T-cell (primary cell): ENCODE measurements at regions not wholly inside any gene's neighbourhood (a gene's known extent, or its start where the extent isn't known, plus 50 kb on each side); places are given as distances from the start of the nearest gene placed in this dataset.

Experiments used
- ATAC-seq, 4 experiments: fragments of 200-7000 bp in 3 of 4; fragments of 150-1000 bp in 1 of 4; cut with Tn5 transposase; replicated peaks in 1 of 4; 1 replicate in 3 of 4; 2 replicates in 1 of 4; pipeline ENCODE4 v1.10.0; 2021; ENCODE audit warnings: moderate library complexity in 3 of 4, mild to moderate bottlenecking in 2 of 4, moderate number of reproducible peaks in 1 of 4
- CTCF ChIA-PET, 2 donors: fragments of 300-600 bp; sonication (Branson Sonifier 250); formaldehyde crosslinking; loops; one replicate each; lab custom pipeline; 2022; ENCODE audit warnings: antibody characterized with exemption in 2 of 2; lab: Charles Lee
- POLR2A ChIA-PET, 2 donors: fragments of 300-600 bp; sonication (Branson Sonifier 250); formaldehyde crosslinking; loops; one replicate each; lab custom pipeline; 2022; ENCODE audit warnings: antibody characterized with exemption in 2 of 2; lab: Charles Lee
- DNase-seq, 35 experiments: peaks; one replicate each; pipeline versions ENCODE4 v3.0.0 to v3.0.0-alpha.2; 2013 to 2023
- H3K27ac ChIP-seq: one replicate; pipeline ENCODE4 v1.5.1; 2013; ENCODE audit warnings: low read length
- H3K27me3 ChIP-seq, 2 experiments: replicated peaks in 1 of 2; 1 replicate in 1 of 2; 2 replicates in 1 of 2; pipeline versions ENCODE4 v1.6.1 to v1.7.0; 2013; ENCODE audit warnings: low read length in 1 of 2, mixed read lengths in 1 of 2; ENCODE audit not compliant: control insufficient read depth in 2 of 2, insufficient read depth in 2 of 2; ENCODE audit errors: extremely low read depth in 1 of 2
- H3K36me3 ChIP-seq, 2 donors: 1 replicate in 1 of 2; 2 replicates in 1 of 2; pipeline versions ENCODE4 v1.6.1 to v1.7.0; 2013; ENCODE audit warnings: low read length in 1 of 2; ENCODE audit not compliant: control insufficient read depth in 2 of 2, insufficient read depth in 1 of 2; ENCODE audit errors: extremely low read depth in 1 of 2
- H3K4me1 ChIP-seq, 2 experiments: 1 replicate in 1 of 2; 2 replicates in 1 of 2; pipeline versions ENCODE4 v1.6.1 to v1.7.0; 2013; ENCODE audit warnings: low read length in 2 of 2, mixed read lengths in 1 of 2; ENCODE audit not compliant: insufficient read depth in 2 of 2, control insufficient read depth in 1 of 2; ENCODE audit errors: extremely low read depth in 1 of 2
- H3K4me3 ChIP-seq, 2 donors: 1 replicate in 1 of 2; 2 replicates in 1 of 2; pipeline versions ENCODE4 v1.5.1 to v1.7.0; 2013; ENCODE audit warnings: mild to moderate bottlenecking in 2 of 2, low read length in 1 of 2, moderate library complexity in 1 of 2; ENCODE audit not compliant: control insufficient read depth in 1 of 2; ENCODE audit errors: extremely low read depth in 1 of 2
- H3K9me3 ChIP-seq: 2 replicates; pipeline ENCODE4 v1.7.0; 2013
- H3K27ac Mint-ChIP-seq, 2 donors: one replicate each; pipeline ENCODE4 v1.8.0; 2020 to 2021; ENCODE audit warnings: mild to moderate bottlenecking in 2 of 2, mixed read lengths in 2 of 2
- H3K27me3 Mint-ChIP-seq, 2 donors: one replicate each; pipeline ENCODE4 v1.8.0; 2021 to 2022; ENCODE audit warnings: mixed read lengths in 2 of 2
- H3K36me3 Mint-ChIP-seq: one replicate; pipeline ENCODE4 v1.8.0; 2021; ENCODE audit warnings: mixed read lengths
- H3K4me1 Mint-ChIP-seq, 3 donors: one replicate each; pipeline ENCODE4 v1.8.0; 2020 to 2022; ENCODE audit warnings: mixed read lengths in 3 of 3, mild to moderate bottlenecking in 1 of 3
- H3K4me3 Mint-ChIP-seq, 3 donors: one replicate each; pipeline ENCODE4 v1.8.0; 2020 to 2022; ENCODE audit warnings: mild to moderate bottlenecking in 3 of 3, mixed read lengths in 3 of 3, moderate library complexity in 3 of 3
- H3K9me3 Mint-ChIP-seq, 3 donors: one replicate each; pipeline ENCODE4 v1.8.0; 2020 to 2022; ENCODE audit warnings: mixed read lengths in 3 of 3
- WGBS: methylation state at CpG from one replicate; pipeline ENCODE4 v1.1.5; 2013; ENCODE audit warnings: missing lambda C conversion rate; ENCODE audit not compliant: insufficient coverage; 5-methylcytosine and 5-hydroxymethylcytosine counted together

DNA sequence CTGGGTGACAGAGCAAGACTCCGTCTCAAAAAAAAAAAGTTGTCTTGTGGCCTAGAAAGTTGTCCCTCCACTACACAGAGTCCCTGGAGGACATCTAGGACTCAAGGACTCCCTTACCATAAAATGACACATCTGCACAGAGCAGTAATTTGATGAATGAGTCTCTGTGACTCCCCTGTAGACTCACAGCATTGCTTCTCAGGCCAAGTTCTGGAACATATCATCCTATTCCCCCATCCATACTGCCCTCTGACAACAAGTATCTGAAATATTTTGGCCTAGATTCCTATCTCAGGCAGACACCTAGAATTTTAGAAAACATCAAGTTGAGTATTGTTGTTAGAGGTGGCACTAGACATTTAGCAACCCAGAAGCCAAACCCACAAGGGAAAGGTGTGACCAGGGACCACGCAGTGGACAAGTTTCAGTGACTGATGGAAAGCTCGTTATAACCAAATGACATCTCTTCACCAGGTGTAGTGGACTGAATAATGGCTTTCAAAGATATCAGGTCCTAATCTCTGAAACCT, 97.9 kb upstream of the ATP8B1 start:
- Histone ChIP-seq H3K4me3 (no peak overlapping the region), H3K36me3 (no peaks in the 10 kb centered on the region), H3K27ac (no peak overlapping the region), H3K9me3 (no peaks in the 10 kb centered on the region), H3K27me3 (peaks cover 0 to 4% of the 10 kb centered on the region in 2 experiments), H3K4me1 (no peaks in the 10 kb centered on the region)
- Mint-ChIP-seq H3K27me3 (peaks cover 9 to 11% of the 10 kb centered on the region in 2 donors), H3K4me3 (no peak overlapping the region), H3K9me3 (no peaks in the 10 kb centered on the region), H3K27ac (no peak overlapping the region), H3K36me3 (no peaks in the 10 kb centered on the region), H3K4me1 (no peaks in the 10 kb centered on the region)
- DNase-seq (no peak), ATAC-seq (no peak)
- CTCF ChIA-PET, result interaction anchor here in 1 of 2 donors (0.5 kb wide), 1 partner anchor 17 kb away, joined by 3 read pairs; no protein-coding TSS in a partner anchor
- WGBS, result 100% methylated on average over 1 of the region's 3 CpGs
- POLR2A ChIA-PET, result no interaction called here

DNA sequence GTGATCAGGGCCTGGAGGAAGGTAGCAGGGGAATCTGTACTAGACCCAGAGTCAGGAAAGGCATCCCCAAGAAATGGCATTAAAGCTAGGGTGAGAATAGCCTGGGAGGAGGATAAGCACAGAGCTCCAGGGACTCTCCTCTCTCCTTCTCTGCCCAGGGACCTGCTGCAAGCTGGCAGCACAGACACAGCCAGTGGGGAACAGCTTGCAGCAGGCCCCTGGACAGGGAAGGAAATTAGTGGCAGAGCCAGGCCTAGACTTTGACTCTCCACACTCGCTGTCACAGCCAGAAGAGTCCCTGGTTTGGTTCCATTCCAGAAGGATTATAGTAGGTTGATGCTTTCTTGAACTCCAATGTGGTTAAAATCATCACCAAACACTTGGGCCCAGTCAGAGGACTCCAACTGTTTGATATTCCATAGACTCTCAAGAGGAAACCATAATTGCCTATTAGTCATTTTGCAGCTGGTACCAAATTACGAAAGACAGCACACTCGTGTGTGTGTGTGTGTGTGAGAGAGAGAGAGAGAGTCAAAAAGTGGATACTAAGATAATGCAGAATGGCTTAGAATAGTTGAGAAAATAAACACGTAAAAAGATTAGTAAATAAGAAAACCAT, 95.5 kb upstream of the ATP8B1 start:
- no peaks in the 10 kb centered on the region for H3K36me3 ChIP-seq

DNA sequence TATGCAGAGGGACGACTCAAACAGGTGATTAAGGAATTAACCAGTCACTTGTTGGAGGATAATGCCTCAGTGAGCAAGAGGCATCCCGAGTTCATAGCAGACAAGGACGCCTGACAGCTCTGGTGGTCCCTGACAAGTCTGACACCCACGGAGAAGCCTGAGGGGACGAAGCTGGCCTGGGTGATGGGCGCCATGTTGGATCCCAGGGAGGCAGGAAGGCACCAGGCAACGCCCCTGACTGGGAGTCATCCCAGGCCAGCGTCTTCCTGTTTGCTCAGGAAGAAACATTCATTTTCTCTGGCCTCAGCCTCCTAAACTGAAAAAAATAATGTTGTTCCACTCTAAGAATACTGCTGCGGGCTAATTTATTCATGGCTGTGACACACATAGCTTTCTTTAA, 92.1 kb upstream of the ATP8B1 start:
- Histone ChIP-seq H3K4me3 (no peak overlapping the region), H3K27me3 (peaks cover 0 to 6% of the 10 kb centered on the region in 2 experiments), H3K36me3 (no peaks in the 10 kb centered on the region), H3K4me1 (no peaks in the 10 kb centered on the region), H3K27ac (no peak overlapping the region), H3K9me3 (no peaks in the 10 kb centered on the region)
- no peak overlapping the region for H3K27ac Mint-ChIP-seq
- no peaks in the 10 kb centered on the region for H3K4me1 Mint-ChIP-seq
- H3K27me3 Mint-ChIP-seq, result peaks cover 8 to 11% of the 10 kb centered on the region in 2 donors
- ChIA-PET POLR2A (no interaction called here), CTCF (no interaction called here)
- H3K36me3 Mint-ChIP-seq, result no peaks in the 10 kb centered on the region
- H3K4me3 Mint-ChIP-seq, result no peak overlapping the region
- no peak for DNase-seq
- no peak for ATAC-seq
- peaks cover 0 to 4% (median 0%) of the 10 kb centered on the region in 3 donors for H3K9me3 Mint-ChIP-seq
- 79% methylated on average over 8 of the region's 9 CpGs for WGBS

More for the DNA sequence above, 95.5 kb upstream of the ATP8B1 start:
- H3K27me3 Mint-ChIP-seq, result peaks cover 7 to 12% of the 10 kb centered on the region in 2 donors
- no peaks in the 10 kb centered on the region for H3K36me3 Mint-ChIP-seq
- H3K27ac ChIP-seq, result no peak overlapping the region
- ATAC-seq (no peak), DNase-seq (no peak)
- no peaks in the 10 kb centered on the region for H3K9me3 ChIP-seq
- H3K27me3 ChIP-seq, result peaks cover 0 to 6% of the 10 kb centered on the region in 2 experiments
- POLR2A ChIA-PET, result no interaction called here
- no peaks in the 10 kb centered on the region for H3K4me1 ChIP-seq
- H3K4me3 ChIP-seq, result no peak overlapping the region
- H3K4me3 Mint-ChIP-seq, result no peak overlapping the region
- no peak overlapping the region for H3K27ac Mint-ChIP-seq
- H3K9me3 Mint-ChIP-seq, result peaks cover 0 to 4% (median 0%) of the 10 kb centered on the region in 3 donors
- CTCF ChIA-PET, result no interaction called here
- no CpG with 5 or more reads among the region's 4 CpGs for WGBS
- H3K4me1 Mint-ChIP-seq, result no peaks in the 10 kb centered on the region

DNA sequence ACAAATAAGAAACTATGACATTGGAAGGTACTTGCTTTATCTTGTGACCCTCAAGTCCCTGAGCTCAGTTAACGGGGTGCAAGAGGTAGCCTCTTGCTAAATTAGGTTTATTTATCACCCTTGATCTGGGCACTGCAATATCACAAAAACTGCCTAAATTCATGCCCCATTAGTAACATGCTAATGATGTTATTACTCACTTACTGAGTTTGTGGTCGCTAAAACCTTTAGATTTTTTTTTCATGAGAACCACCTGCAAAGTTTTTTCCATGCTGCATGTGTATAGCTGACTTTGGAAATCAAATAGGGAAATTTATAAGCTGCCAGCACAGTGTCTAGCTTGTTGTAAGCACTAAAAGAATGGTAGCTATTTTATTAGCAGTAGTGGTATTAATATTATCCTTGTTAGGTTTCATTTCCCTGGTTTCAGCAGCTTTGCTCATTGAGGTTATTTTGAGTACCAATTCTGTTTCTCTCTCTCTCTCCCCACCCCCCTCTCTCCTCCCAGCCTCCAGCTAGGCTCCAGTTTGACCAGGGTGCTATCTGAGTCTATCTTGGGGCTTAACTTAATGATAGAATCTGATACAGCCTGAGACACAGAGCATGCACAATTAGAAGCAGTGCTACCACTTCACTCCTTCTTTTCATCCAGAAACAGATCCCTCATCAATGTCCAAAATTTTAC, 88.7 kb upstream of the ATP8B1 start:
- no peak for DNase-seq

DNA sequence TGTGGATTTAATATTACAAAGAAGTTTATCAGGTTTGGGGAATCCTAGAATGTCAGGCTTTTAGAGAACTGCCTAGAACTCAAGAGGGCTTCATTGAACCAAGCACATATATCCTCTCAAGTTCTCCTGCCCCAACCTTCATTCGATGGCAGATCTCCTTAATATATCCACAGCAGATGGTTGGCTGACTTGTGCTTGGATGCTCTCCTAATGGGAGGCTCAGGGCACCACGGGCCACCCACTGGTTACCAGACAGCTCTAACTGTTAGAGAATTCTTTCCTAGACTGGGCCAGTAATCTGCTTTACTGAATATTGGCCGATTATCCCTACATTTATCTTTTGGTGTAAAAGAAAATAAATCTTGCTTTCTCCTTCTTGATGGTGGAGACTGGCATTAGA, 87.2 kb upstream of the ATP8B1 start:
- Mint-ChIP-seq H3K4me1 (no peaks in the 10 kb centered on the region), H3K9me3 (peaks cover 0 to 4% (median 0%) of the 10 kb centered on the region in 3 donors), H3K4me3 (no peak overlapping the region), H3K27me3 (peaks cover 0 to 4% of the 10 kb centered on the region in 2 donors), H3K27ac (no peak overlapping the region), H3K36me3 (no peaks in the 10 kb centered on the region)
- H3K36me3 ChIP-seq, result no peaks in the 10 kb centered on the region
- peaks cover 0 to 6% of the 10 kb centered on the region in 2 experiments for H3K27me3 ChIP-seq
- ChIA-PET POLR2A (no interaction called here), CTCF (no interaction called here)
- no peaks in the 10 kb centered on the region for H3K9me3 ChIP-seq
- H3K4me1 ChIP-seq, result no peaks in the 10 kb centered on the region
- H3K4me3 ChIP-seq, result no peak overlapping the region
- no CpG with 5 or more reads among the region's 3 CpGs for WGBS
- no peak for ATAC-seq
- DNase-seq, result no peak
- no peak overlapping the region for H3K27ac ChIP-seq

More for the DNA sequence above, 88.7 kb upstream of the ATP8B1 start:
- no peak for ATAC-seq
- Mint-ChIP-seq H3K27ac (no peak overlapping the region), H3K4me3 (no peak overlapping the region), H3K4me1 (no peaks in the 10 kb centered on the region), H3K36me3 (no peaks in the 10 kb centered on the region), H3K9me3 (peaks cover 0 to 4% (median 4%) of the 10 kb centered on the region in 3 donors), H3K27me3 (peaks cover 3 to 4% of the 10 kb centered on the region in 2 donors)
- no peaks in the 10 kb centered on the region for H3K9me3 ChIP-seq
- no peaks in the 10 kb centered on the region for H3K36me3 ChIP-seq
- H3K27ac ChIP-seq, result no peak overlapping the region
- ChIA-PET CTCF (interaction anchor here (1.3 kb wide), 2 partner anchors 10 kb away, joined by 4 to 6 read pairs; no protein-coding TSS in a partner anchor), POLR2A (no interaction called here)
- H3K4me3 ChIP-seq, result no peak overlapping the region
- no peaks in the 10 kb centered on the region for H3K4me1 ChIP-seq
- H3K27me3 ChIP-seq, result peaks cover 0 to 7% of the 10 kb centered on the region in 2 experiments
- no CpG with 5 or more reads among the region's 2 CpGs for whole genome bisulfite sequencing

DNA sequence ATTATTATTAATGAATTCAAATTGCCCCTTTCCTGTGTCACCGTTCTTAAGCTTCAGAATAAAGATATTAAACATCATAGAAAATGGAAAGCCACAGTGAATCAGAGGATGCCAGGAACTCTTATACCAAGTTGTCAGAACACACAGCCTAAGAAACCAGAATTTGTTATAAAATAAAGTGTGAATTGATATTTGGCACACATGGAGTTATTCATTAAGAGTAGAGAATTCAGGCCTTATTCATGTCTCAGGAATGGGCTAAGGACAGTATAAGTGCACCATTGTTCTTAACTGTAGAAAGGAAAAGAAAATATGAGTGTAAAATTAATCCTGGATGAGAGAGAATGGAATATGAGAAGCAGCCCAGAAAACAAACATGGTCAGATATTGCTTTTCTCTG, 86.7 kb upstream of the ATP8B1 start:
- Mint-ChIP-seq H3K27me3 (peaks cover 0 to 4% of the 10 kb centered on the region in 2 donors), H3K36me3 (no peaks in the 10 kb centered on the region), H3K4me3 (no peak overlapping the region), H3K9me3 (peaks cover 0 to 4% (median 0%) of the 10 kb centered on the region in 3 donors), H3K27ac (no peak overlapping the region), H3K4me1 (no peaks in the 10 kb centered on the region)
- ChIA-PET CTCF (no interaction called here), POLR2A (no interaction called here)
- Histone ChIP-seq H3K27me3 (peaks cover 0 to 4% of the 10 kb centered on the region in 2 experiments), H3K4me1 (no peaks in the 10 kb centered on the region), H3K36me3 (no peaks in the 10 kb centered on the region), H3K9me3 (no peaks in the 10 kb centered on the region), H3K27ac (no peak overlapping the region), H3K4me3 (no peak overlapping the region)
- WGBS, result no CpG with 5 or more reads among the region's 1 CpG
- DNase-seq (no peak), ATAC-seq (no peak)
